Neural cell (in vitro differentiated cells): ENCODE measurements at regions not wholly inside any gene's neighbourhood (a gene's known extent, or its start where the extent isn't known, plus 50 kb on each side); places are given as distances from the start of the nearest gene placed in this dataset.
"Not testable (repeated sequence)": the region's sequence is repeated elsewhere in the genome, so short reads cannot be mapped to it uniquely, and the experiment has no call there.

Experiments
- CTCF ChIP-seq: fragments of 450-650 bp; IDR thresholded peaks from 2 replicates; pipeline ENCODE4 v1.5.1; 2014; ENCODE audit warnings: antibody characterized with exemption, mild to moderate bottlenecking, moderate library complexity; ENCODE audit not compliant: poor library complexity, severe bottlenecking
- EP300 ChIP-seq: fragments of 450-650 bp; conservative IDR thresholded peaks from 2 replicates; pipeline ENCODE4 v1.6.1; 2014; ENCODE audit warnings: antibody characterized with exemption, mild to moderate bottlenecking, moderate library complexity; ENCODE audit not compliant: poor library complexity, severe bottlenecking
- EZH2 ChIP-seq: fragments of 200-600, 300-800 bp; shearing (Covaris generic), sonication (generic); IDR thresholded peaks from 2 replicates; pipeline ENCODE4 v1.6.1; 2014; ENCODE audit warnings: antibody characterized with exemption, low read length, borderline replicate concordance, mild to moderate bottlenecking; ENCODE audit not compliant: insufficient read depth, poor library complexity, severe bottlenecking
- MXI1 ChIP-seq: fragments of 450-650 bp; conservative IDR thresholded peaks from 2 replicates; pipeline ENCODE4 v1.6.1; 2014; ENCODE audit warnings: antibody characterized with exemption, mild to moderate bottlenecking; ENCODE audit not compliant: poor library complexity, severe bottlenecking
- POLR2AphosphoS5 ChIP-seq: IDR thresholded peaks from 2 replicates; pipeline ENCODE4 v1.6.1; 2012
- RAD21 ChIP-seq: fragments of 450-650 bp; conservative IDR thresholded peaks from 2 replicates; pipeline ENCODE4 v1.6.1; 2014; ENCODE audit warnings: antibody characterized with exemption, mild to moderate bottlenecking, moderate library complexity
- REST ChIP-seq: IDR thresholded peaks from 2 replicates; pipeline ENCODE4 v1.6.1; 2012; ENCODE audit warnings: borderline replicate concordance
- SMC3 ChIP-seq: fragments of 450-650 bp; conservative IDR thresholded peaks from 2 replicates; pipeline ENCODE4 v1.6.1; 2014; ENCODE audit warnings: antibody characterized with exemption, mild to moderate bottlenecking, moderate library complexity; ENCODE audit not compliant: poor library complexity
- TAF1 ChIP-seq: IDR thresholded peaks from 2 replicates; pipeline ENCODE4 v1.6.1; 2012; ENCODE audit warnings: low read depth

GRCh38 chr2:87604980-87605379, 142.9 kb upstream of the PLGLB2 start:
- not testable (repeated sequence) for TF ChIP-seq CTCF, EP300, RAD21, POLR2AphosphoS5, EZH2, SMC3, TAF1, REST, MXI1
